ENCODE measurements at regions not wholly inside any gene's neighbourhood (a gene's known extent, or its start where the extent isn't known, plus 50 kb on each side); places are given as distances from the start of the nearest gene placed in this dataset.

DNA sequence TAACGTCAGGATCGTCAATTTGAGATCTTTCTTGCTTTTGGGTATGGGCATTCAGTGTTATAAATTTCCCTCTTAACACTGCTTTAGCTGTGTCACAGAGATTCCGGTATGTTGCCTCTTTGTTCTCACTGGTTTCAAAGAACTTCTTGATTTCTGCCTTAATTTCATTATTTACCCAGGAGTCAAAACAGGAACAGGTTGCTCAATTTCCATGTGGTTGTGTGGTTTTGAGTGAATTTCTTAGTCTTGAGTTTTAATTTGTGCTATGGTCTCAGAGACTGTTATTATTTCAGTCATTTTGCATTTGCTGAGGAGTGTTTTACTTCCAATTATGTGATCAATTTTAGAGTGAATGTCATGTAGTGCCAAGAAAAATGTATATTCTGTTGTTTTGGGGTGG lies 153.1 kb downstream of the PCDH17 start:
- H3K4me3 ChIP-seq: no peak overlapping the region
- no peak overlapping the region for H3K27ac ChIP-seq
- H3K27me3 ChIP-seq: no peaks in the 10 kb centered on the region
- no peaks in the 10 kb centered on the region for H3K36me3 ChIP-seq
- H3K9me3 ChIP-seq: peaks cover 0 to 10% (median 0%) of the 10 kb centered on the region in 3 donors
- TF ChIP-seq, protein P1, sequence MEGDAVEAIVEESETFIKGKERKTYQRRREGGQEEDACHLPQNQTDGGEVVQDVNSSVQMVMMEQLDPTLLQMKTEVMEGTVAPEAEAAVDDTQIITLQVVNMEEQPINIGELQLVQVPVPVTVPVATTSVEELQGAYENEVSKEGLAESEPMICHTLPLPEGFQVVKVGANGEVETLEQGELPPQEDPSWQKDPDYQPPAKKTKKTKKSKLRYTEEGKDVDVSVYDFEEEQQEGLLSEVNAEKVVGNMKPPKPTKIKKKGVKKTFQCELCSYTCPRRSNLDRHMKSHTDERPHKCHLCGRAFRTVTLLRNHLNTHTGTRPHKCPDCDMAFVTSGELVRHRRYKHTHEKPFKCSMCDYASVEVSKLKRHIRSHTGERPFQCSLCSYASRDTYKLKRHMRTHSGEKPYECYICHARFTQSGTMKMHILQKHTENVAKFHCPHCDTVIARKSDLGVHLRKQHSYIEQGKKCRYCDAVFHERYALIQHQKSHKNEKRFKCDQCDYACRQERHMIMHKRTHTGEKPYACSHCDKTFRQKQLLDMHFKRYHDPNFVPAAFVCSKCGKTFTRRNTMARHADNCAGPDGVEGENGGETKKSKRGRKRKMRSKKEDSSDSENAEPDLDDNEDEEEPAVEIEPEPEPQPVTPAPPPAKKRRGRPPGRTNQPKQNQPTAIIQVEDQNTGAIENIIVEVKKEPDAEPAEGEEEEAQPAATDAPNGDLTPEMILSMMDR (IDR thresholded peaks at IDR 0.05): no peak
- TF ChIP-seq POLR2A (IDR thresholded peaks at IDR 0.05) (no peak), EP300 (IDR thresholded peaks at IDR 0.05) (no peak), POLR2AphosphoS5 (IDR thresholded peaks at IDR 0.05) (no peak)
- no peak for ATAC-seq
- H3K4me1 ChIP-seq: no peaks in the 10 kb centered on the region
- 88% methylated on average over 3 of the region's 3 CpGs; no CpG with 5 or more reads in 1 of the 2 donors for WGBS, 2 donors (ENCODE audit: low coverage in 1 of 2)

DNA sequence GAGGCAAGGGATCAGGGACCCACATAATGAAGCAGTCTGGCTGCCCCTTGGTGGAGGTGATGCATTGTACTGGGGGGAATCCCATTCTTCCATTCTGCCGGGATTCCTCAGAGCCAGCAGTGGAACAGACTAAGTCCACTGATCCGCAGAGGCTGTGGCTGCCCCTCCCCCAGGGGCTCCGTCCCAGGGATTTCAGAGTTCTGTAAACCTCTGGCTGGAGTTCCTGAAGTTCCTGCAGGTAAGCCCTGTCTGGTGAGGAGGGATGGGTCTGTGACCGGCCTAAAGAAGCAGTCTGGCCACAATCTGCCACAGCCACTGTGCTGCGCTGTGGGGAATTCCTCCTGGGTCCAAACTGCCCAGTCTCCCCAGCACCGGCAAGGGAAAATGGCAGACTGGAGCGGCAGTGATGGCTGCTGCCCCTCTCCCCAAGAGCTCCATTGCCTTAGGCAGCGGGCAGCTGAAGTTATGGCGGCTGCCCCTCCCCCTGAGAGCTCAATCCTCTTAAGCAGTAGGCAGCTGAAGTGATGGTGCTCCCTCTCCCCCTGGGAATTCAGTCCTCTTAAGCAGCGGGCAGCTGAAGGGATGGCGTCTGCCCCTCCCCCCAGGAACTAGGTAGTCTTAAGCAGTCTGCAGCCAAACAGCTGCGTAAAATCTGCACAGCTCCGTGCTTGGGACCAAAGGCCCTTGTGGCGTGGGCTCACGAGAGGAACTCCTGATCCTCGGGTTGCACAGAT lies 155.7 kb downstream of the PCDH17 start:
- ATAC-seq: no peak
- TF ChIP-seq POLR2A (IDR thresholded peaks at IDR 0.05) (no peak), POLR2AphosphoS5 (IDR thresholded peaks at IDR 0.05) (no peak), EP300 (IDR thresholded peaks at IDR 0.05) (no peak)
- TF ChIP-seq, protein P1 (IDR thresholded peaks at IDR 0.05): no peak
- no peaks in the 10 kb centered on the region for H3K36me3 ChIP-seq
- H3K4me3 ChIP-seq: no peak overlapping the region
- no peaks in the 10 kb centered on the region for H3K27me3 ChIP-seq
- H3K27ac ChIP-seq: no peak overlapping the region
- no peaks in the 10 kb centered on the region for H3K4me1 ChIP-seq
- WGBS, 2 donors (ENCODE audit: low coverage in 1 of 2): 83 to 91% methylated on average over 1 to 4 of the region's 16 CpGs
- peaks cover 0 to 10% (median 0%) of the 10 kb centered on the region in 3 donors for H3K9me3 ChIP-seq

DNA sequence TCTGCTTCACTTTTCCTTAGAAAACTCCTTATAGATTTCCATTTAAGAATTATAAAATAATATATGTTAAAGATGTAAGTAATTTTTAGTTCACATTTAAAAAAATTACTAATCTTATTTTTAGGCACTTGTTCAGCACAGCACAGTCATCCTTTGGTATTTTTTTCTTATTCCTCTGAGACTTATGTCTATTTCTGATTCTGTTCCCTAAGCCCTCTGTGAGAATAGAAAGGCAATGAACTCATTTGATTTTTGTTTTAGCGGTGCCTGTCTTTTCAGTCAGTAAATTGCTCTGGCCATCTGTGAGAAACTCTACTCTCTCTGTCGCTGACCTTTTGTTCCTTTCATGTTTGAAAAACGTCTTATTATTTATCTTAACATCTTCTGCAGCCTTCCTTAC lies 168.1 kb downstream of the PCDH17 start:
- Histone ChIP-seq H3K36me3 (no peaks in the 10 kb centered on the region), H3K4me3 (no peak overlapping the region), H3K9me3 (no peaks in the 10 kb centered on the region), H3K27me3 (no peaks in the 10 kb centered on the region), H3K4me1 (no peaks in the 10 kb centered on the region), H3K27ac (no peak overlapping the region)
- TF ChIP-seq POLR2A (IDR thresholded peaks at IDR 0.05): no peak
- no peak for TF ChIP-seq EP300 (IDR thresholded peaks at IDR 0.05)
- TF ChIP-seq, protein P1 (IDR thresholded peaks at IDR 0.05): no peak
- TF ChIP-seq POLR2AphosphoS5 (IDR thresholded peaks at IDR 0.05): no peak
- 23 to 34% methylated on average over 3 of the region's 3 CpGs for WGBS, 2 donors (ENCODE audit: low coverage in 1 of 2)
- no peak for ATAC-seq

DNA sequence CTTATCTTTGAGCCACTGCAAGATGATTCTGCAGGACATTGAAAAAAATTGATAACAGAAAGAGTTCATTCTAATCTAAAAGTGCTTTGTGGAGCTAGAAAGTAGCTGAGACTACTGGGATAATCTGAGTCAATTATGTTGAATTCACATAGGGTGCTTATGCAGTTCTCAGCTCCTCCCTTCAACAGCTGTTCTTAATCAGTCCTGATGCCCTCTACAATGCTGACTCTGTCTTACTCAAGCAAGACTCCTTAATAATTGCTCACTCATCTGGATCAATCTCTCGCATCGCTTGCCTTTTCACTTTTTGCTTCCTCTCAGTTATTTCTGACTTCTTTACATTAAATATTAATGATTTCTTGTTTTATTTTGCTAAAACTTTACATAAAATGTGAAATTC lies 182.1 kb downstream of the PCDH17 start:
- ATAC-seq: no peak
- TF ChIP-seq POLR2AphosphoS5 (IDR thresholded peaks at IDR 0.05): no peak
- TF ChIP-seq, protein P1 (IDR thresholded peaks at IDR 0.05): no peak
- TF ChIP-seq POLR2A (IDR thresholded peaks at IDR 0.05): no peak
- no peak for TF ChIP-seq EP300 (IDR thresholded peaks at IDR 0.05)
- H3K9me3 ChIP-seq: no peaks in the 10 kb centered on the region
- no peaks in the 10 kb centered on the region for H3K4me1 ChIP-seq
- H3K4me3 ChIP-seq: no peak overlapping the region
- no peak overlapping the region for H3K27ac ChIP-seq
- whole genome bisulfite sequencing, 2 donors (ENCODE audit: low coverage in 1 of 2): 67% methylated on average over 2 of the region's 2 CpGs
- no peaks in the 10 kb centered on the region for H3K36me3 ChIP-seq
- H3K27me3 ChIP-seq: no peaks in the 10 kb centered on the region

DNA sequence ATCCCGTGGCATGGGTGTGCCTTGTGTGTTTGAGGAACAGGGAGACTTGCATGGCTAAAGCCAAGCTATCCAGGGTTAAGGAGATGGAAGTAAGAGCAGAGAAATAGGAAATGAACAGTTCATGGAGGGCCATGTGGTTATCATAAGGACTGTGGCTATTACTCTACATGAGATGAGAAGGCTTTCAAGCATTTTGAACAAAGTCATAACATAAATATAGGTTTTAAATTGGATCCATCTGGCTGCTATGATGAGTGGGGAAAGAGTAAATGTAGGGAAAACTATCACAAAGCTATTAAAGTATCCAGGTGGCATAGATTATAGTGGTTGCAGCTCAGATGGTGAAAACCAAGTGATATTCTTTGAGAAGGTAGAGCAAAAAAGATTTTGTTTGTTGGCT lies 184.1 kb downstream of the PCDH17 start:
- H3K36me3 ChIP-seq: no peaks in the 10 kb centered on the region
- H3K4me1 ChIP-seq: no peaks in the 10 kb centered on the region
- TF ChIP-seq, protein P1 (IDR thresholded peaks at IDR 0.05): no peak
- TF ChIP-seq POLR2A (IDR thresholded peaks at IDR 0.05) (no peak), POLR2AphosphoS5 (IDR thresholded peaks at IDR 0.05) (no peak), EP300 (IDR thresholded peaks at IDR 0.05) (no peak)
- no peak for ATAC-seq
- no peak overlapping the region for H3K27ac ChIP-seq
- no peaks in the 10 kb centered on the region for H3K9me3 ChIP-seq
- 94 to 100% methylated on average over 1 of the region's 1 CpG for WGBS, 2 donors (ENCODE audit: low coverage in 1 of 2)
- H3K4me3 ChIP-seq: no peak overlapping the region
- H3K27me3 ChIP-seq: no peaks in the 10 kb centered on the region

All from gastroesophageal sphincter (tissue), 4 donors.